ENCODE measurements at regions not wholly inside any gene's neighbourhood (a gene's known extent, or its start where the extent isn't known, plus 50 kb on each side); places are given as distances from the start of the nearest gene placed in this dataset.
"Not testable (repeated sequence)": the region's sequence is repeated elsewhere in the genome, so short reads cannot be mapped to it uniquely, and the experiment has no call there.

DNA sequence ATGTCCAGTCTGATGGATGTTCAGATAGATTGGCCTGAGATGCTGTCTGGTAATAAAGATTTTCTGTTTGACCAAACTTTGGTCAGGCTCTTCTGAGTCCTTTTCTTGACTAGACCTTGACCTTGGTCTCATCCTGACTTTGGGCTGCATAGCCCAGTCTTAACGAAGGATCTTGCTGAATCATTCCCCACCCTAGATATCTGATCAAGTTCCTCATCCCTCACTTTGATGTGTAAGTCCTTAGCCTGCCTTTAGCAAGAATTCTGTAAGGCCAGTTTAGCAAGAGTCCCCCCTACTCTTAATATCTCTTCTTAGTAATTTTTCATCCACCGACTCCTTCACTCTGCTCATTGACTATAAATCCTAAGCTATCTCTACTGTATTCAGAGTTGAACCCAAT is 244.4 kb upstream of the JADE1 start:
- DNase-seq = no peak

DNA sequence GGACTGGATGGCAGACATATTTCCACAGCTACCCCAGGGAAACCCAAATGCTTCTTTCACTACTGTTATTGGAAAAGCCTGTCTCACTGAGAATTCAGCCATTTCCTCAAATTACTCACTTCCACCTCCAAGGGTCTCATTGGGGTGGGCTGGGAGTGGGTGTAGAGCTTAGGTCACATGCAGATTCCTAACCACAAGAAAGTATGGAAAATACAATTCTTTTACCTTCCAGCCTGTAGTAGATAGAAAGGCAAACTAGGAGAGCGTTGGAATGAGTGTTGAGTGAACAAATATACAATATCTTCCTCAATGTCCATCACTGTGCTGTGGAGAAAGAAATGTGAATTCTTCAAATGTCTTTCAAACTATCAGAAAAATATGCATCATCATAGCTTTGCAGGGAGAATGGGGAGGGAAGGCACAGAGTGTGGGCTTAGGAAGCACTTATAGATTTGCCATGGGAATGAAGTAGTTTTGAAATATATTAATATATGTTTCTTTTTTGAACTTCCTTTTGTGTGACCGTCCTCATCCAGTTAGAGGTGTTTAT is 245.3 kb upstream of the JADE1 start:
- no peak for DNase-seq

DNA sequence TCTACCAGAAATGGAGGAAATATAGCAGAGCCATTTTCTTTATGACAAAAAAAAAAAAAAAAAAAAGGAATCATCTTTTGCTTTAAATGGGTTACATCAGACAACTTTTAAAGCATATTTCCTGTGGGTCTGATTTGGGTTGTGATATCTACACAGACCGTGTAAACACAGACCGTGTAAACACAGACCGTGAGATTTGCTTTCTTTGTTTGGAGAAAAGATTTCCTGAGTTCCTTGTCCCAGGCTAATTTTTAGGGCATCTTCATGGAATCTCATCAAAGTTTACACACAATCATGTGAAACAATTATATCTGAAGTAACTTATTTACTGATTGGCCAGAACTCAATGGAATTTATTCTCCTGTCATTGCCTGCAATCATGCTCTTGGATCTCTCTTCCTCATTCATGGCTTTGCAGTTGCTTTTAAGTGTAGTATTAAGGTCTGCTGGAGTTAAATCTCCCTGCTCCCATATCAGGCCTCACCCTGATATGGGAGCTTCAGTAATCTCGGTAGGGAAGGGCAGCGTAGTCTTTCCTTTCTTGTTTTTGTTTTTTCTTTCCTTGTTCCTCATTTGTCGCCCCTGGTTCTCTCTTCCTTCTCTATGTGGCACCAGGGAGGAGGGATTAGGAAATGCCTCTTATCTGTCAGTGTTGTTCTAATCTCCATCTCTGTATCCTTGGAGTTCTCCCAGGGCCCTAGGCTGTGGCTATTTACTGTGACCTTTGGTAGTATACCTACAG is 248.6 kb upstream of the JADE1 start:
- DNase-seq = no peak

DNA sequence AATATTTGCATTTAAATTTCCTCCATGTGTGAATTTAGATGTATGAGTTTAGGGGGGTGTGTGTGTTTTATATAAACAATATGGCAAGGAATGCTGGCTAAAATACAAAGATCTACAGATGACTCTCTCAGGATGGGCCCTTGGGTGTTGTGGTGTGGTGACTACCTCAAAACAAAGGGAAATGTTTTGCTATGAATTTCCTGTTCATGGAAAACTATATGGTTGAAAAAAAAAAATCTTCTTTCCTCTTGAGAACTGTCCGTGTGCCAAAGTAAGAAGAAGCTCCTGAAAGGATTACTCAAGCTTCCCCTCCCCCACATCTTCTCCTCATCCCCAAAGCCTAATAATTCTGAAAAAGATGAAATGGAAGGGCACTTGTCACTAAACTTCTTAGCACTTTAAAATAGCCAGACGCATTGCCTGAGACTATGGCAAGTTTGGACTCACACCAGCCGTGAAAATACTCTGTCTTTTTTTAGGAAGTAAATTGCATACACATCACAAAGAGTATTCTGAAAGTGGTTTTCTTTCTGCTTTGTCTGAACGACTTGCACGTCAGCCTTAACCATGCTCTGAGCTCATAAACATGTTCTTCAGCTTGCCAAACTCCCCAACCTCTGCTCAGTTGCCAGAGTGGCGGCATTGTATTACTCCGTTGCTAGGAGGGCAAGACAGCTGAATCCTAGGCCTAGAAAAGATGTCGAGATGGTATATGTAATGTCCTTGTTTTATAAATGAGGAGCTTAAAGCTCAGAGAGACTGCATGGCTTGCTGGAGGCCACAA is 250.4 kb upstream of the JADE1 start:
- no peak for DNase-seq

DNA sequence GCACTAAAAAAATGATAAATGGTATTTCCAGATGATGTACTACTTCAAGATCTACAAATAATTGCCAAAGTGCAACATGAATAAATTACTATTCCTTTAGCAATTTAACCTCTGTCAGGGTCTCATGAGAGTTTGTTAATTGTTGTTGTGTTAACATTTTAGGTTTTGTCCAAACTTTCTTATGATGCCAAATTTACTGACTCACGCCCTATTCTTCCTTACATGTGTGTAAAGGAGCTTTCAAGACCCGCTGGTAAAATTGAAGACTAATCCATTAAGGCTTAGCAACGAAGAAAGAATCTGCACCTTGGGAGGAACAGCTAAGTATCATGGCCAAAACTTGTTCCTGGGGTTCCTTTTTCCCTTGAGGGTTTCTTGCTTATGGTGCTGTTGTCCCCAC is 252.7 kb upstream of the JADE1 start:
- no peak for DNase-seq

DNA sequence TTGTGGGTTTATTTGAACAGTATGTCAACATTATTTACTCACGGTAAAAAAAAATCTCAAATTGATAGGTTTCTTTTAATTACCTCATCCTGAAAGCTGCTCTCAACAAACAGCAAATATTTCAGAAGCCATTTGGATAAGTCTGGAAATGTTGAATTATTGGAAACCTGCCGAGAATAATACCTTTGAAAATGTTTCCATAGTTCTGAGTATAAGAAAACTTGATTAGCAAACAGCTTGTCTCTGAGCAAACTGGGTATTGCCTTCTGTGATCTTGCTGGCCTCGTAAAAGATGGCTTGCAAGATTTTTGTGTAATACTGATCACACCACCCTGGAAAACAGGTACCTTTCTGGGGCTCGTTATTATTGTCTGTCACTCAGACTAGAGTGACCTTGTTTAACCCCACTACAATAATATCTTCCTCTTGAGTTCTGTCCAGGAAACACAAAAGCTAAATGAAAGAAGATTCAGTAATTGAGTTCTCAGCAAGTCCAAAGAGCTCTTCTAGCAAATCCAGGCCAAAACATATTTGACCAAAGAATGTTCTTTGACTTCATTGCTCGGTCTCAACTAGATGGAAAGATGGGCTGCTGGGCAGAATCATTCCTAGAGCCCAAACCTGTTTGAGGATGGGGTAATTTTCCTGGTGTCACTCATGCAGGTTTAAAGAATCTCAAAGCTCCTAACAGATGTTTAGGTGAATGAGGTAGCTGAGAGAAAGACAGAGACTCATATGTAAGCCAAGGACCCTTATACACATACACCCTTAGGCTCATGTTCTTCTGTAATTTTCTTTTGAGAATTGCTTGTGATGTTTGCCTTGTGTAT is 255.6 kb upstream of the JADE1 start:
- DNase-seq = no peak

DNA sequence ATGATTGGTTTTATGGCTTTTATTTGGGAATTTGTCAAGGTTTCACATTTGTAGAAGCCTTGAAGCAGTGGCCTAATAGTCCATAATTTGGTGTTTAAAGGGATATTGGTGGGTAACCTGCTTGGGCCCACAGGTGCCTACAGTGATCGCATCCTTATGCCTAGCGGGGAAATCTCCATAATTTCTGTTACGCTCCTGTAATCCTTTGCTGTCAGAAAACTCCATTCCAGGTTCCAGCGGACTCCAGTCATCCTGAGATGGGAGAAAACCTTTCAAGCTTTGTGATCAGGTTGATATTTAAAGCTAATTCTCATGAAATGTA is 257.0 kb upstream of the JADE1 start:
- DNase-seq = peak; percentile 46

DNA sequence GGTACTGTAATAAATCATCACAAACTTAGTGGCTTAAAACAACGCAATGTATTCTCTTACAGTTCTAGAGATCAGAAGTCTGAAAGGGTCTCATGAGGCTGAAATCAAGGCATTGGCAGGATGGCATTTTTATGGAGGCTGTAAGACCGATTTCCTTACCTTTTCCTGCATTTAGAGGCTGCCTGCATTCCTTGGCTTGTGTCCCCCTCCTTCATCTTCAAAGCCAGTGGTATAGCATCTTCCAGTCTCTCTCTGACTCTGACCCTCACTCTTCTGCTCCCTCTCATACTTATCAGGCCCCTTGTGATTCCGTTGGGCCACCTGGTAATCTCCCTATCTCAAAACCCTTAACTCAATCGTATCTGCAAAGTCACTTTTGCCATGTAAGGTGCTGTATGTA is 258.2 kb upstream of the JADE1 start:
- DNase-seq = no peak

DNA sequence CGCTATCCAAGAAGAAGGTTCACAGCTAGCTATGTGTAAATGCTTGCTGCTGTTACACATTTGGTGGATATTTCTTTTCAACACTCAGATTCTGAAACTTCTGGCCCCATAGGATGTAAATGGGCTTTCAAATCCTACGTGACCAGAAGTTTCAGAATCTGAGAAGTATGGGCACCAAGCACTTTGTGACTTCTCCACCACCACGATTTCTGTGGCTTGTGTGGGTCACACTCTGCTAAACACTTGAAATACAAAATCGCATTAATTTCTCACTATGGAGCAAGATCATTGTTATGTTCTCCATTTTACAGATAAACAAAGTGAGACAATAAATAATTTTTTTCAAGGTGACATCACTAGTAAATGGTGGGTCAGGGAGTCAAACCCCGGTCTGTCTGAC is 259.4 kb upstream of the JADE1 start:
- DNase-seq = no peak

DNA sequence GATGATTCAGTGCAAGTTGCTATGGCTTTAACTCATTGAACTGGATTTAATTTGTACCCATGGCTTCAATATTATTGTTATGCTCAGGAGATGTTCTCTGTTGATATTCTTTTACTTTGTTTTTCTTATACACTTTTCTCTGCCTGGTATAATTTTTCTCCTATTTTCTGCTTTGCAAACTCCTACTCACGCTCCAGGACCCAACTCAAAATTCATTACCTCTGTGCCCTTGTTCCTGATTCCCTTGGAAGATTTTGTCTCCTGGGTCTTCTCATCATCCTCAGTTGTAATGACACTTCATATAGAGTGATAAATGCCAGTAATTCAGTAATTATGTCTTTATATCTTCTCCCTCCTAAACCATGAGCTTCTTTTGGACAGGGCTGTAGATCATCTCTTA is 259.9 kb upstream of the JADE1 start:
- no peak for DNase-seq

DNA sequence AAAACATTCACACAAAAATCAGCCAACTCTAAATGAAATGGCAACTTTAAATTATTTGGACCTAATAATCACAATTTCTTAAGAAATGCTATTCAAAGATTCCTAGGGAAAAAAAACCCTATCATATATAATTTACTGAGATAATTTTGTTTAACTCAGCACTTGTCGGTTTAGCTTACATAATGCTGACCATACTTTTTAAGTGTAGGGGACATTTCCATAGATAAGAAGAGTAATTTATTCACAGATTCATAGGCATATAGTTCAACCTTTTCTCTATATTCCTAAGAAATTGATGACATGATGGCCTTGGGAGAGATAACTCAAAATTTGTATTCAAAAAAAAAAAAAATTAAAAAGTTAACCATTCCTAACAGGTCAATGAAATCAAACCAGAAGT is 260.8 kb upstream of the PGRMC2 start:
- no peak for DNase-seq

DNA sequence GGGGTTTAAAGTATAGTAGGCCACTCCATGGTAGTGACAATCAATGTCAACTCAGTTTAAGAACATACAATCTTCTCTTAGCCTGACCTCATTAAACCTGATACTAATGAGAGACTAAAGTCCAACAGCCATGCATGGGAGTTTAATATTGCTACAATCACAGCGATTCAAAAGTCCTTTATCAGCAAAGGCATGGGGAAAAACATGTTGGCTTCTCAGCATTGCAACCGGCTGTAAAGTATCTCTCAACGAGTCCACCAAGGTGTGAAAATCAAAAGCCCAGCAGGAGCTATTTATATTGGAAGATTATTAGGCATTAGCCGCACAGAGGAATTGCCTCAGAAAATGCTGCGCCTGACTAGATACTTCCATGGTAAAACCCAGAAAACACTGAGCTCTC is 256.7 kb upstream of the PGRMC2 start:
- no peak for DNase-seq

DNA sequence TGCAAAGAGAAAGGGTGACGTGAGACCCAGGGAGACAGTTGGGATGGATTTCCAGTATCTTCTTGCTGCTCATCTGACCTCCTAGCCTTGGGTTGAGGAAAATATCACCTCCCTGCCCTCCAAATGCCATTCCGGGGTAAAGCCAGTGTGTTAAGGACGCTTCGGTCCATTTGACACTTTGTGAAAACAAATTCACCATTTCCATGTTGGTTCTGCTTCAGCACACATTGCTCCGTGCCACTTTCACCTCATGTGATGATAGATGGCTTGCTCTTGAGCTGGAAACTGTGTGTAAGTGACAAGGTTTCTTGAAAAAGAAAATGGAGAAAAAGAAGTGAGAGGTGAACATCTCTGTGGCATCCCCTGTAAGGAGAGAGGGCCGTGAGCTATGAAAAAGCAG is 256.1 kb upstream of the PGRMC2 start:
- DNase-seq = no peak

DNA sequence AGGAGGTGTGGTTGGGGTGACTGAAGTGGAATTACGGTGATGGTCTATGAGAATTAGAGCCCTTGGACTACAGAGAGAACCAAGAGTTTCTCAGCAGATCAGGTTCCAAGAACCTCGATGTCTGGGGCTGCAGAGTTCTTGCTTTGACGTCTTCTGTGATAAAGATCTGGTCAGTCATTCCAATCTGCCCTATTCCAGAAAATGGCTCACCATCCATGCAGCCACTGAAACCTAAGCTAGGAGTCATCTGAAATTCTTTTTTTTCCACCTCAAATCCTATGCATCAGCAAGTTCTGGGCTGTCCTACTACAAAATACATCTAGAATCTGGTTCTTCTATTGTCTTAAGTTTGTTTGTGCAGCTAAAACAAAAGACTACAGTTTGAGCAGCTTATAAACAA is 254.4 kb upstream of the PGRMC2 start:
- DNase-seq = no peak

DNA sequence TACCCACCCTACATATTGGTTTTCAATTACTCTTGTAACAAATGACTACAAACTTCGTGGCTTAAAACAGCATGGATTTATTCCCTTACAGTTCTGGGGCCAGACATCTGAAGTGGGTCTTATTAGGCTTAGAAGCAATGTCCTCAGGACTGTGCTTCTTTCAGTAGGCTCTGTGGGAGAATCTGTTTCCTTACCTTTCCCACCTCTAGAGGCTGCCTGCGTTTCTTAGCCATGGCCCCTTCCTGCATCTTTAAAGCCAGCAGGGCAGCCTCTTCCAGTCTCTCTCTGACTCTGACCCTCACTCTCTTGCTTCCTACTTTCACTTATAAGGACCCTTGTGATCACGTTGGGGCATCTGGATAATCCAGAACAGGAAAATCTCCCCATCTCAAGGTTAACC is 252.5 kb upstream of the PGRMC2 start:
- no peak for DNase-seq

DNA sequence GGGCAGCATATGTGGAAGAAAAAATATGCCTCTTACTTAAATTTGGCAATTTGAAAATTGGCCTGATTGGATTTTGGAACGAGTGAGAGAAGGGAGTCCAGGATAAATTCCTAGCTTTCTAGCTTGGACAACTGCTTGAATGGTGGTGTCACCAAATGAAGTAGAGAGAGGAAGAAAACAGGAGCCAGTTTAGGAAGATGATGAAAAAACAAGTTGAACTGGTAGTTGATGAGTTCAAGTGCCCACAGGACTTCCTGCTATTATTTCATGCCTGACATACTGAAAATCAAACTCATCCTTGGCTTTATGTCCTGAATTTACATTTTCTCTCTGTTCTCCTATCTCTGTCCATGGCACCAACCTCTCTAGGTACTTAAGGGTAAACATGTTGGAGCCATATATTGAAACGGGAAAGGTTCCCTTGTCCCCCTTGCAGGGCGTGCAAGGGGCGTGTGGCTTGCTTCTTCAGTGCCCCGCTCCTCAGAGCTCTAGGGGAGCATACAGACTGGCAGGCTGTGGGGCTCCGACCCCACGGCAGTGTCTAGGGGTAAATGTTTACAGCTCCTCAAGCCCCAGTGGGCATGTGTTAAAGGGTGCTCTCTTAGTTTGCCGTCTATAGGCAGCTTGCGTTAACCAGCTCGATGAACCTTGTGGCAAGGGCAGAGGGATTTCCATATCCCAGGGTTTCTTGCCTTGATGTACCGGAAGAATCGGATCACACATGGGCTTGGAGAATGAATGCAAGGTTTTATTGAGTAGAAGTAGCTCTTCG is 250.7 kb upstream of the PGRMC2 start:
- DNase-seq = no peak

DNA sequence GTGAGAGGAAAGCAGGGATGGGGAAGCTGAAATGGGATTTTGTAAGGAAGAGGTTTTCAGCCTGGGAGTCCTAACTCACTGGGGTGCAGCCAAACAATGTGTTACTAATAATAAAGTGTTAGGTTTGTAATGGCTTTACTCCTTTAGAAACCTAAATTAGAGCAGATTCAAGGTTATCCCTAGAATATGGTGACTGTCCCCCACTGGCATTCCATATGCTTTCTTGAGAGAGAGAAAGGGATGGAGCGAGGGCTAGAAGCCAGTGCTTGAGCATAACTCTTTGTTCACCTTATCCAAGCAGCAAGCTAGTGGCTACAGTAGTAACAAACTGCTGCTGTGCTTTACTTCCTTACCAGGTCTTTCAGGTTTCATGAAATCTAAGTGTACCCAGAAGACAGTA is 249.1 kb upstream of the PGRMC2 start:
- DNase-seq = no peak

DNA sequence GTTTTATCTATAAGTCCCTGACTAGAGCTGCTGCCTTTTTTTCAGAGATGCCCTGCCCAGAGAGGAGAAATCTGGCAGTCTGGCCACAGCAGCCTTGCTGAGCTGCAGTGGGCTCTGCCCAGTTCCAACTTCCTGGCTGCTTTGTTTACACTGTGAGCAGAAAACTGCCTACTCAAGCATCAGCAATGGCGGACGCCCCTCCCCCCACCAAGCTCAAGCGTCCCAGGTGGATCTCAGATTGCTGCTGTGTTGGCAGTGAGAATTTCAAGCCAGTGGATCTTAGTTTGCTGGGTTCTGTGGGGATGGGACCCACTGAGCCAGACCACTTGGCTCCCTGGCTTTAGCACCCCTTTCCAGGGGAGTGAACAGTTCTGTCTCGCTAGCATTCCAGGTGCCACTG is 247.9 kb upstream of the PGRMC2 start:
- not testable (repeated sequence) for DNase-seq

DNA sequence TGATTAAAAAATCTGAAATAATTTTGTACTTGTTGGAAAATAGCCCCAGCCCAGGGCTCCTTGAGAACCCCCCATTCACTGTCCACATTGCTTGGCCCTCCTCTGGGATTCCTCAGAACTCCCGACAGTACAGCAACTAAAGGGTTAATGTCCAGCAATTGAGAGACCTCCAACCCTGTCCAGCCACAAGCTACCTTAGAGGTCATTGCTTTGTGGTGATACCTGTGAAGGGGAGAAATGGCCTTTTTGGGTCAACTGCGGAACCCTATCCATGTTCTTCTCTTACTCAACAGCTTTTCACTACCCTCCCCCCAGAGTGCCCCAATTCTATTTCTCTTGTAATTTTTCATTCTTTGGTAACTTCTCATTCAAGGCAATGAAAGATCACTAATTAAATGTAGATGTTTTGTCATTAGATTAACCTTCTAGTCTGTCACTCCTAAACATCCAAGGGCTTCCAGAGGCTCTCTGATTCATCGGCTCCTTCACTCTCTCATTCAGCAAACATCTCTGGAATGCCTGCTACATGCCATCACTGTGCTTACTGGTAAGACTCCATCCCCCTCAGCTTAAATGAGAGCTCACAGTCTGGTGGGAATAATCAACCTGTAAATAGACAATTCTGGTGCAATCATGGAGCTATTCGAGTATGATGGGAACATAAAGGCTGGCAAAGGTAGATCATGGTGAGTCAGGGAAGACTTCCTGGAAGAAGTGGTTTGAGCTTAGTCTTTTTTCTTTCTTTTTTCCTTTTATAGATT is 241.4 kb upstream of the PGRMC2 start:
- no peak for DNase-seq

DNA sequence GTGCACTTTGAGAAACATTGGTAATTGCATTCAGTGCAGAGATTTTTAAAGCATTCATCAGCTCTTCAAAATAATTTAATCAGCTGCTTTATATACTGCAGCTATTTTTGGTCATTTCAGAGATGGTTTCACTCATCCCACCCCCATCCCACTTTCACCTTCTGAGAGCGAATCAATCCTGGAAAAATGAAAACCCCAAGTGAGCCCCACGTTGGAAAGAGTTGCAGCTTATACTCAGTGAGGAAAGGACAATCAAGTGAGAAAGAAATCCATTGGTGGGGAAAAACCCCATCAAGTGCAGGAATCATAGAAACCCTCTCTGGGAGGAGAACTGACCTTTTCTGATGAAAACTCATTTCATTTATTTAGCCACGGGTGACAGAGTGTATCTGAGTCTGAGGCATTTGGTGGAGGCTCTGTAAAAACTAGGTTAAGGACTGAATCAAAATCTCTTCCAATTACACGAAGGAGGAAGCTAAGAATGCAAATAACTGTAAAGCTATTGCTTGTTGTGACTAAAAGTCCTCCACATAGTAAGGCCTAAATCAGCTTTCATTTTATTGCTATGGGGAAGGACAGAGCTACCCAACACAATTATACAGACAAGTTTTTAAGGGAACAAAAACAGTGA is 240.4 kb upstream of the PGRMC2 start:
- no peak for DNase-seq

DNA sequence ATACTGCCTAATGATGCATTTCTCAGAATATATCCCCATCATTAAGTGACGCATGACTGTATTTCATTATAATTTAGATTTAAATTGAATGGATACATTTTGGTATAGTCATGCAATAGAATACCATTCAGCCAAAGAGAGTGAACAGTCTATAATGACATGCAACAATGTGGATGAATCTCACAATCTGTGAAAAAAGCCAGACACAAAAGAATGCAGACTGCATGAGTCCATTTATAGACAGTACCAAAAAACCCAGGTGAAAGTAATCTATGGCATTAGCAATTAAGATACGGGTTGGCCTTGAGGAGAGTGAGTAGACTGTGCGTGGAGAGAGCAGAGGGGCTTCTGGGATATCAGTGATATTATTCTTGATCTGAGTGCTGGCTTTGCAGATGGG is 239.7 kb upstream of the PGRMC2 start:
- no peak for DNase-seq
